ENCODE measurements at regions not wholly inside any gene's neighbourhood (a gene's known extent, or its start where the extent isn't known, plus 50 kb on each side); places are given as distances from the start of the nearest gene placed in this dataset.

DNA sequence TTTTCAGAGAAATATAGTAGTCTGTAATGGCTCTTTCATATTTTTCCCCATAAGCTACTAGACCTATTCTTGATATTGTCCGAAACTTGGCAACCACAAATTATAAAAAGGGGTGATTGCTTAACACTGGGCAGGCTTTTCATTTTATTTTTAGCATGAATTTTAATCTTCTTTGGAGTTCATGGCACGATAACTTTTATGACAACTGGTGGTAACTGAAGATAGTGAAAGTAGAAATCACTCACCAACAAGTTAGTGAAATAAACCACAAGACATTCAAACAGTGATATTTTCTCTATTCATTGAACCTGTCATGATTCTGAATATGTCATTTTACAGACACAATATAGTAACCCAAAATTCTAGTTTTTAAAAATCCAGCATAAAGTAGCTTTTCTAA, 213.9 kb downstream of the PRDM9 start:
- TF ChIP-seq RCOR1 (IDR thresholded peaks at IDR 0.05; ENCODE audit: borderline replicate concordance in 1 of 2, low read depth in 2 of 2, low read length in 2 of 2) = no peak
- no peak for TF ChIP-seq CHD2 (IDR thresholded peaks at IDR 0.05; ENCODE audit: low read depth, low read length)
- TF ChIP-seq, protein P1, sequence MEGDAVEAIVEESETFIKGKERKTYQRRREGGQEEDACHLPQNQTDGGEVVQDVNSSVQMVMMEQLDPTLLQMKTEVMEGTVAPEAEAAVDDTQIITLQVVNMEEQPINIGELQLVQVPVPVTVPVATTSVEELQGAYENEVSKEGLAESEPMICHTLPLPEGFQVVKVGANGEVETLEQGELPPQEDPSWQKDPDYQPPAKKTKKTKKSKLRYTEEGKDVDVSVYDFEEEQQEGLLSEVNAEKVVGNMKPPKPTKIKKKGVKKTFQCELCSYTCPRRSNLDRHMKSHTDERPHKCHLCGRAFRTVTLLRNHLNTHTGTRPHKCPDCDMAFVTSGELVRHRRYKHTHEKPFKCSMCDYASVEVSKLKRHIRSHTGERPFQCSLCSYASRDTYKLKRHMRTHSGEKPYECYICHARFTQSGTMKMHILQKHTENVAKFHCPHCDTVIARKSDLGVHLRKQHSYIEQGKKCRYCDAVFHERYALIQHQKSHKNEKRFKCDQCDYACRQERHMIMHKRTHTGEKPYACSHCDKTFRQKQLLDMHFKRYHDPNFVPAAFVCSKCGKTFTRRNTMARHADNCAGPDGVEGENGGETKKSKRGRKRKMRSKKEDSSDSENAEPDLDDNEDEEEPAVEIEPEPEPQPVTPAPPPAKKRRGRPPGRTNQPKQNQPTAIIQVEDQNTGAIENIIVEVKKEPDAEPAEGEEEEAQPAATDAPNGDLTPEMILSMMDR (IDR thresholded peaks at IDR 0.05 in 2 of 3, conservative IDR thresholded peaks at IDR 0.05 in 1 of 3; ENCODE audit: insufficient read depth in 2 of 3, low read depth in 1 of 3, low read length in 3 of 3) = no peak
- no peak for TF ChIP-seq GABPA (tag; conservative IDR thresholded peaks at IDR 0.05; ENCODE audit: low read depth)
- TF ChIP-seq ELF1 (tag; IDR thresholded peaks at IDR 0.05) = no peak
- TF ChIP-seq EP300 (IDR thresholded peaks at IDR 0.05; ENCODE audit: low read length) = no peak
- TF ChIP-seq PRMT5 (CRISPR knock-in tag; IDR thresholded peaks at IDR 0.05) = no peak
- TF ChIP-seq RBM39 (optimal IDR thresholded peaks at IDR 0.05; ENCODE audit: low read depth, low read length) = no peak
- no peak for TF ChIP-seq SIN3B (IDR thresholded peaks at IDR 0.05; ENCODE audit: low read depth)
- no peak for TF ChIP-seq EHMT2 (IDR thresholded peaks at IDR 0.05)
- no peak for TF ChIP-seq POLR2AphosphoS5 (IDR thresholded peaks at IDR 0.05; ENCODE audit: control insufficient read depth, insufficient read depth, low read depth, low read length)
- TF ChIP-seq, protein P2, sequence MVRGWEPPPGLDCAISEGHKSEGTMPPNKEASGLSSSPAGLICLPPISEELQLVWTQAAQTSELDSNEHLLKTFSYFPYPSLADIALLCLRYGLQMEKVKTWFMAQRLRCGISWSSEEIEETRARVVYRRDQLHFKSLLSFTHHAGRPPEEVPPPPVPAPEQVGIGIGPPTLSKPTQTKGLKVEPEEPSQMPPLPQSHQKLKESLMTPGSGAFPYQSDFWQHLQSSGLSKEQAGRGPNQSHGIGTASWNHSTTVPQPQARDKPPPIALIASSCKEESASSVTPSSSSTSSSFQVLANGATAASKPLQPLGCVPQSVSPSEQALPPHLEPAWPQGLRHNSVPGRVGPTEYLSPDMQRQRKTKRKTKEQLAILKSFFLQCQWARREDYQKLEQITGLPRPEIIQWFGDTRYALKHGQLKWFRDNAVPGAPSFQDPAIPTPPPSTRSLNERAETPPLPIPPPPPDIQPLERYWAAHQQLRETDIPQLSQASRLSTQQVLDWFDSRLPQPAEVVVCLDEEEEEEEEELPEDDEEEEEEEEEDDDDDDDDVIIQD (CRISPR knock-in tag; IDR thresholded peaks at IDR 0.05) = no peak
